Smooth muscle cell (in vitro differentiated cells): ENCODE measurements at regions not wholly inside any gene's neighbourhood (a gene's known extent, or its start where the extent isn't known, plus 50 kb on each side); places are given as distances from the start of the nearest gene placed in this dataset.
A peak's percentile ranks its signal among the peaks of the same experiment; 100 is the strongest.

Experiments used
- DNase-seq: peaks from one replicate; lab custom pipeline; 2025; ENCODE audit not compliant: unreplicated experiment; lab: John Stamatoyannopoulos, UW
- H2AFZ ChIP-seq: fragments of 200-600 bp; sonication (generic); 2 replicates; pipeline ENCODE4 v1.6.0; 2016; ENCODE audit warnings: antibody characterized with exemption, low read depth, mild to moderate bottlenecking
- H3F3A ChIP-seq: fragments of 200-600 bp; sonication (generic); 2 replicates; pipeline ENCODE4 v1.6.0; 2017; ENCODE audit warnings: antibody characterized with exemption, low read depth
- H3K27ac ChIP-seq: fragments of 200-600 bp; sonication (generic); 2 replicates; pipeline ENCODE4 v1.5.1; 2016; ENCODE audit warnings: low read depth, mild to moderate bottlenecking
- H3K27me3 ChIP-seq: fragments of 200-600 bp; sonication (generic); 2 replicates; pipeline ENCODE4 v1.6.1; 2016; ENCODE audit warnings: low read depth, mild to moderate bottlenecking
- H3K36me3 ChIP-seq: fragments of 200-600 bp; sonication (generic); 2 replicates; pipeline ENCODE4 v1.5.1; 2016; ENCODE audit warnings: low read depth
- H3K4me1 ChIP-seq: fragments of 200-600 bp; sonication (generic); 2 replicates; pipeline ENCODE4 v1.5.1; 2016; ENCODE audit warnings: low read depth
- H3K4me2 ChIP-seq: fragments of 200-600 bp; sonication (generic); 2 replicates; pipeline ENCODE4 v1.6.0; 2016; ENCODE audit warnings: mild to moderate bottlenecking
- H3K4me3 ChIP-seq: fragments of 200-600 bp; sonication (generic); 2 replicates; pipeline ENCODE4 v1.5.1; 2016; ENCODE audit warnings: mild to moderate bottlenecking
- H3K79me2 ChIP-seq: fragments of 200-600 bp; sonication (generic); 2 replicates; pipeline ENCODE4 v1.6.0; 2016; ENCODE audit warnings: low read depth, mild to moderate bottlenecking
- H3K9ac ChIP-seq: fragments of 200-600 bp; sonication (generic); 2 replicates; pipeline ENCODE4 v1.6.0; 2016; ENCODE audit warnings: low read depth
- H3K9me3 ChIP-seq: fragments of 200-600 bp; sonication (generic); replicated peaks from 2 replicates; pipeline ENCODE4 v1.5.1; 2016; ENCODE audit warnings: low read depth
- H4K20me1 ChIP-seq: fragments of 200-600 bp; sonication (generic); 2 replicates; pipeline ENCODE4 v1.6.0; 2016; ENCODE audit warnings: low read depth
- whole genome bisulfite sequencing: methylation state at CpG from one replicate; pipeline ENCODE4 v1.1.7; 2016; ENCODE audit warnings: low lambda C conversion rate; 5-methylcytosine and 5-hydroxymethylcytosine counted together
- TF ChIP-seq, protein P1 (sequence below): fragments of 200-600 bp; sonication (generic); IDR thresholded peaks from 2 replicates; pipeline ENCODE4 v1.5.1; 2017; ENCODE audit warnings: borderline replicate concordance, mild to moderate bottlenecking, antibody characterized with exemption; ENCODE audit not compliant: insufficient read depth, poor library complexity, severe bottlenecking

DNA sequence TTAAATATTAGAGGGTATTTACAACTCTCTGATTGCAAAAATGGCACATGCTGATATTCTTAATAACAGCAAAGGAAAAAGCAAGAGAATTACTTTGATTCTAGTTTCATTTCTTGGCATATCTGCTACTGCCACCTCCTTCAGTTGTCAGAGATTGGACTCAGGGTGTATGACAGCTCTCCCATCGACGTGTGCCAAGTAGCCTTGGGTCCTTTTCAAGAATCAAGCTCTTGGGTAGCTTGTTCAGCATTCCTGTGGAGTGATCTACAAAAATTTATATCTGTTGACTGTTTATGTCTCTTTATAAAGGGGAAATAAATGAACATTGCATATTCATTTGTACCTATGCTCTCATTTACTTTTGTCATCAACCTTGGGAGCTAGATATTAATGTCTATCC is 315.6 kb downstream of the PRR16 start:
- no peak overlapping the region for H3K4me3 ChIP-seq
- no peaks in the 10 kb centered on the region for H3K36me3 ChIP-seq
- no peaks in the 10 kb centered on the region for H4K20me1 ChIP-seq
- H3K4me1 ChIP-seq, result peaks cover 3% of the 10 kb centered on the region
- peak overlapping the region; percentile 52 for H3K4me2 ChIP-seq
- H2AFZ ChIP-seq, result peak overlapping the region; percentile 14
- no peaks in the 10 kb centered on the region for H3F3A ChIP-seq
- TF ChIP-seq, protein P1, sequence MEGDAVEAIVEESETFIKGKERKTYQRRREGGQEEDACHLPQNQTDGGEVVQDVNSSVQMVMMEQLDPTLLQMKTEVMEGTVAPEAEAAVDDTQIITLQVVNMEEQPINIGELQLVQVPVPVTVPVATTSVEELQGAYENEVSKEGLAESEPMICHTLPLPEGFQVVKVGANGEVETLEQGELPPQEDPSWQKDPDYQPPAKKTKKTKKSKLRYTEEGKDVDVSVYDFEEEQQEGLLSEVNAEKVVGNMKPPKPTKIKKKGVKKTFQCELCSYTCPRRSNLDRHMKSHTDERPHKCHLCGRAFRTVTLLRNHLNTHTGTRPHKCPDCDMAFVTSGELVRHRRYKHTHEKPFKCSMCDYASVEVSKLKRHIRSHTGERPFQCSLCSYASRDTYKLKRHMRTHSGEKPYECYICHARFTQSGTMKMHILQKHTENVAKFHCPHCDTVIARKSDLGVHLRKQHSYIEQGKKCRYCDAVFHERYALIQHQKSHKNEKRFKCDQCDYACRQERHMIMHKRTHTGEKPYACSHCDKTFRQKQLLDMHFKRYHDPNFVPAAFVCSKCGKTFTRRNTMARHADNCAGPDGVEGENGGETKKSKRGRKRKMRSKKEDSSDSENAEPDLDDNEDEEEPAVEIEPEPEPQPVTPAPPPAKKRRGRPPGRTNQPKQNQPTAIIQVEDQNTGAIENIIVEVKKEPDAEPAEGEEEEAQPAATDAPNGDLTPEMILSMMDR, result no peak
- no peak overlapping the region for H3K27ac ChIP-seq
- no peaks in the 10 kb centered on the region for H3K27me3 ChIP-seq
- no peaks in the 10 kb centered on the region for H3K79me2 ChIP-seq
- no peaks in the 10 kb centered on the region for H3K9me3 ChIP-seq
- DNase-seq, result no peak
- 93% methylated on average over 2 of the region's 2 CpGs for WGBS
- no peak overlapping the region for H3K9ac ChIP-seq

DNA sequence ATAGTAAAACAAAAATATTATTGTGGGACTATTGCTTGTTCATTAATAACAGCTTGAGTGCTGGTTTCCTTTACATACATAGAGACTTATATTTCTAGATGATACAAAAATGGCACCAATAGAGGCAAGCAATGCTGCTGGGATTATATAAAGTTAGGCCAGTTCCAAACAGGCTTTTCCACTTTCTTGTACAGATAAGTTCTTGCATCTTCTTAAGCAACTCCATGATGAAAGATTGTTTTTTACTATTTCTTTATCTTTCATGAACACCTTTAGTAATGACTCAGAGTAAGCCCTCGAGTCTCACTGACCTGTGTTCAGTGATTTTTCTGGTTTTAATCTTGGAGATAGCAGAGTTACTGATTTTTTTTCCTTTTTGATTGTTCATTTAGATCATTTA is 324.4 kb downstream of the PRR16 start:
- H3K36me3 ChIP-seq, result no peaks in the 10 kb centered on the region
- H3F3A ChIP-seq, result no peaks in the 10 kb centered on the region
- no peak overlapping the region for H2AFZ ChIP-seq
- H3K4me3 ChIP-seq, result no peak overlapping the region
- TF ChIP-seq, protein P1, result no peak
- no peaks in the 10 kb centered on the region for H3K27me3 ChIP-seq
- no peak overlapping the region for H3K27ac ChIP-seq
- no peak overlapping the region for H3K4me2 ChIP-seq
- no peaks in the 10 kb centered on the region for H4K20me1 ChIP-seq
- DNase-seq, result no peak
- H3K9ac ChIP-seq, result no peak overlapping the region
- no peaks in the 10 kb centered on the region for H3K4me1 ChIP-seq
- H3K79me2 ChIP-seq, result no peaks in the 10 kb centered on the region
- WGBS, result 92% methylated on average over 1 of the region's 1 CpG
- no peaks in the 10 kb centered on the region for H3K9me3 ChIP-seq

DNA sequence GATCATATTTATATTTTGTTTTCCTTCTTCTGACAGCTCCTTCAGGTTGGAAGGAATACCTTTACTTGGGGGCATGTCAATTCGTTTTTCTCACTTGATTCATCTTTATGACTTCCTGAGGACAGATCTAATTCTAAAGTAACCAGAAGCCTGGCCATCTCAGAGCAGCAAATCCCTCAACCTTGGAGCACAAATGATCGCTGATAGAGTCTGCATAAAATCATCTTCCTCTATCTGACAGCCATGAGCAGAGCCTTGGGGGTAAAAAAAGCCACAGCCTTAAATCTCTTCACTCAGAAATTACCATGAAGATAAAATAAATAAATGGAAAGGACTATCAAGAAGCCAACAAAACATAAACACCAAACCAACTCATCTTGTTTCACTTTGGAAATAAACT is 325.8 kb downstream of the PRR16 start:
- TF ChIP-seq, protein P1, result no peak
- no peaks in the 10 kb centered on the region for H3F3A ChIP-seq
- no peaks in the 10 kb centered on the region for H3K79me2 ChIP-seq
- DNase-seq, result no peak
- no peak overlapping the region for H3K9ac ChIP-seq
- no peak overlapping the region for H3K4me3 ChIP-seq
- peak overlapping the region; percentile 91 for H2AFZ ChIP-seq
- no peaks in the 10 kb centered on the region for H3K9me3 ChIP-seq
- WGBS, result 32% methylated on average over 2 of the region's 2 CpGs
- no peaks in the 10 kb centered on the region for H3K27me3 ChIP-seq
- no peak overlapping the region for H3K27ac ChIP-seq
- no peaks in the 10 kb centered on the region for H3K36me3 ChIP-seq
- peak overlapping the region; percentile 59 for H3K4me2 ChIP-seq
- no peaks in the 10 kb centered on the region for H4K20me1 ChIP-seq
- no peaks in the 10 kb centered on the region for H3K4me1 ChIP-seq

DNA sequence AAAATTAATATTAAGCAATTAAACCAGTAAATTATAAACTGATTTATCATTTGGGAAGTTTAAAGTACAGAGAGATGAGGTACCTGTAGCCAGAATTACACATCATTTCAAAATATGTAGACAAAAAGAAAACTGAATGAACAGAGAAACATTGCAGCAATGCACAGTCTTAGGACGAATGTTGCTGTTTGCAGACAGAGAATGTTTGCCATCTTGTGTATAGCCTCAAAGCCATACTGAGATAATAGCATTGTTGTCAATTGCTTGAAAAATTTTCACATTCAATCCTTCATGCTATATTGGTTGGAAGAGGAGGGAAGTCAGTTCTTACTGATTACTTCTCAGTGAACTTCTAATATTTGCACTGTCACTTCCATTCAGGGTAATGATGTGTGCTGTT is 326.2 kb downstream of the PRR16 start:
- peak overlapping the region; percentile 59 for H3K4me2 ChIP-seq
- H3K4me3 ChIP-seq, result no peak overlapping the region
- H3K36me3 ChIP-seq, result no peaks in the 10 kb centered on the region
- H3K79me2 ChIP-seq, result no peaks in the 10 kb centered on the region
- no peaks in the 10 kb centered on the region for H4K20me1 ChIP-seq
- no peak overlapping the region for H3K27ac ChIP-seq
- H3F3A ChIP-seq, result no peaks in the 10 kb centered on the region
- no peaks in the 10 kb centered on the region for H3K27me3 ChIP-seq
- DNase-seq, result no peak
- 75% methylated on average over 1 of the region's 1 CpG for WGBS
- no peak overlapping the region for H3K9ac ChIP-seq
- no peaks in the 10 kb centered on the region for H3K9me3 ChIP-seq
- peak overlapping the region; percentile 91 for H2AFZ ChIP-seq
- H3K4me1 ChIP-seq, result no peaks in the 10 kb centered on the region
- TF ChIP-seq, protein P1, result no peak
